ENCODE measurements at regions not wholly inside any gene's neighbourhood (a gene's known extent, or its start where the extent isn't known, plus 50 kb on each side); places are given as distances from the start of the nearest gene placed in this dataset.
"Not testable (repeated sequence)": the region's sequence is repeated elsewhere in the genome, so short reads cannot be mapped to it uniquely, and the experiment has no call there.

GRCh38 chr1:66424530-66424929 lies 109.4 kb upstream of the SGIP1 start:
- H3K27me3 ChIP-seq (ENCODE audit: insufficient read depth, low read length); H3K9ac ChIP-seq (ENCODE audit: low read length); H2BK12ac ChIP-seq (ENCODE audit: low read length); H4K91ac ChIP-seq (ENCODE audit: low read depth, low read length); H3K18ac ChIP-seq (ENCODE audit: low read length); H2AK5ac ChIP-seq (ENCODE audit: low read length); H3K14ac ChIP-seq (ENCODE audit: low read length); H3K4ac ChIP-seq (ENCODE audit: low read depth, low read length); H2BK5ac ChIP-seq (ENCODE audit: low read depth, low read length, poor library complexity); H3K23ac ChIP-seq (ENCODE audit: low read length); H3K4me3 ChIP-seq (ENCODE audit: low read depth, low read length); H2BK120ac ChIP-seq (ENCODE audit: insufficient read depth, low read length, poor library complexity); H3K4me1 ChIP-seq (ENCODE audit: control insufficient read depth in 1 of 2, insufficient read depth in 2 of 2, low read length in 2 of 2); H3K79me2 ChIP-seq (ENCODE audit: control insufficient read depth, insufficient read depth, low read length, poor library complexity); H3K4me2 ChIP-seq (ENCODE audit: low read length); H3K9me3 ChIP-seq (ENCODE audit: insufficient read depth, low read depth, low read length); H2AFZ ChIP-seq (ENCODE audit: insufficient read depth, low read length, poor library complexity); H4K8ac ChIP-seq (ENCODE audit: low read depth, low read length); H3K36me3 ChIP-seq (ENCODE audit: control insufficient read depth in 1 of 2, insufficient read depth in 2 of 2, low read length in 2 of 2); DNase-seq; H3K79me1 ChIP-seq (ENCODE audit: low read length); H4K12ac ChIP-seq (ENCODE audit: low read depth, low read length); H3K27ac ChIP-seq (ENCODE audit: low read depth, low read length): not testable (repeated sequence)
- WGBS (ENCODE audit: extremely low coverage, insufficient coverage, insufficient read length): no CpG with 5 or more reads among the region's 3 CpGs

GRCh38 chr1:66426239-66426853 lies 107.6 kb upstream of the SGIP1 start:
- no peak overlapping the region for H2AK5ac ChIP-seq (ENCODE audit: low read length)
- no peak overlapping the region for H4K12ac ChIP-seq (ENCODE audit: low read depth, low read length)
- H3K79me2 ChIP-seq (ENCODE audit: control insufficient read depth, insufficient read depth, low read length, poor library complexity): no peaks in the 10 kb centered on the region
- no peak for DNase-seq
- no peaks in the 10 kb centered on the region for H3K27me3 ChIP-seq (ENCODE audit: insufficient read depth, low read length)
- H4K91ac ChIP-seq (ENCODE audit: low read depth, low read length): no peak overlapping the region
- no peak overlapping the region for H3K9ac ChIP-seq (ENCODE audit: low read length)
- H2BK5ac ChIP-seq (ENCODE audit: low read depth, low read length, poor library complexity): no peak overlapping the region
- H3K9me3 ChIP-seq (ENCODE audit: insufficient read depth, low read depth, low read length): peaks cover under 1% of the 10 kb centered on the region
- no peaks in the 10 kb centered on the region for H3K4me1 ChIP-seq (ENCODE audit: control insufficient read depth in 1 of 2, insufficient read depth in 2 of 2, low read length in 2 of 2)
- no peak overlapping the region for H3K4me2 ChIP-seq (ENCODE audit: low read length)
- H2BK12ac ChIP-seq (ENCODE audit: low read length): no peak overlapping the region
- H3K23ac ChIP-seq (ENCODE audit: low read length): no peak overlapping the region
- no peak overlapping the region for H3K14ac ChIP-seq (ENCODE audit: low read length)
- H3K4me3 ChIP-seq (ENCODE audit: low read depth, low read length): no peak overlapping the region
- H4K8ac ChIP-seq (ENCODE audit: low read depth, low read length): no peak overlapping the region
- no peak overlapping the region for H3K18ac ChIP-seq (ENCODE audit: low read length)
- no peaks in the 10 kb centered on the region for H3K36me3 ChIP-seq (ENCODE audit: control insufficient read depth in 1 of 2, insufficient read depth in 2 of 2, low read length in 2 of 2)
- H3K27ac ChIP-seq (ENCODE audit: low read depth, low read length): no peak overlapping the region
- no peaks in the 10 kb centered on the region for H3K79me1 ChIP-seq (ENCODE audit: low read length)
- WGBS (ENCODE audit: extremely low coverage, insufficient coverage, insufficient read length): no CpG with 5 or more reads among the region's 4 CpGs
- no peak overlapping the region for H3K4ac ChIP-seq (ENCODE audit: low read depth, low read length)
- no peak overlapping the region for H2BK120ac ChIP-seq (ENCODE audit: insufficient read depth, low read length, poor library complexity)
- no peak overlapping the region for H2AFZ ChIP-seq (ENCODE audit: insufficient read depth, low read length, poor library complexity)

GRCh38 chr1:66430815-66431214 lies 103.1 kb upstream of the SGIP1 start:
- H2BK5ac ChIP-seq (ENCODE audit: low read depth, low read length, poor library complexity); H3K27ac ChIP-seq (ENCODE audit: low read depth, low read length); H3K14ac ChIP-seq (ENCODE audit: low read length); H2AK5ac ChIP-seq (ENCODE audit: low read length); H2BK120ac ChIP-seq (ENCODE audit: insufficient read depth, low read length, poor library complexity); H3K4ac ChIP-seq (ENCODE audit: low read depth, low read length); H3K9me3 ChIP-seq (ENCODE audit: insufficient read depth, low read depth, low read length); H2AFZ ChIP-seq (ENCODE audit: insufficient read depth, low read length, poor library complexity); H2BK12ac ChIP-seq (ENCODE audit: low read length); H3K23ac ChIP-seq (ENCODE audit: low read length); H3K79me1 ChIP-seq (ENCODE audit: low read length); H3K79me2 ChIP-seq (ENCODE audit: control insufficient read depth, insufficient read depth, low read length, poor library complexity); H3K9ac ChIP-seq (ENCODE audit: low read length); DNase-seq; H3K4me1 ChIP-seq (ENCODE audit: control insufficient read depth in 1 of 2, insufficient read depth in 2 of 2, low read length in 2 of 2); H4K91ac ChIP-seq (ENCODE audit: low read depth, low read length); H3K4me3 ChIP-seq (ENCODE audit: low read depth, low read length); H3K4me2 ChIP-seq (ENCODE audit: low read length); H3K27me3 ChIP-seq (ENCODE audit: insufficient read depth, low read length); H4K8ac ChIP-seq (ENCODE audit: low read depth, low read length); H3K36me3 ChIP-seq (ENCODE audit: control insufficient read depth in 1 of 2, insufficient read depth in 2 of 2, low read length in 2 of 2); H4K12ac ChIP-seq (ENCODE audit: low read depth, low read length); H3K18ac ChIP-seq (ENCODE audit: low read length): not testable (repeated sequence)

GRCh38 chr1:66431999-66432398 lies 102.0 kb upstream of the SGIP1 start:
- Histone ChIP-seq H3K79me1 (ENCODE audit: low read length) (no peaks in the 10 kb centered on the region), H2AFZ (ENCODE audit: insufficient read depth, low read length, poor library complexity) (no peak overlapping the region), H3K4me2 (ENCODE audit: low read length) (no peak overlapping the region), H3K4ac (ENCODE audit: low read depth, low read length) (no peak overlapping the region), H2BK120ac (ENCODE audit: insufficient read depth, low read length, poor library complexity) (no peak overlapping the region), H2BK5ac (ENCODE audit: low read depth, low read length, poor library complexity) (no peak overlapping the region), H3K4me3 (ENCODE audit: low read depth, low read length) (no peak overlapping the region), H3K9ac (ENCODE audit: low read length) (no peak overlapping the region), H3K9me3 (ENCODE audit: insufficient read depth, low read depth, low read length) (peaks cover 2% of the 10 kb centered on the region), H2BK12ac (ENCODE audit: low read length) (no peak overlapping the region), H3K18ac (ENCODE audit: low read length) (no peak overlapping the region), H2AK5ac (ENCODE audit: low read length) (no peak overlapping the region), H3K4me1 (ENCODE audit: control insufficient read depth in 1 of 2, insufficient read depth in 2 of 2, low read length in 2 of 2) (peaks cover 0 to 3% of the 10 kb centered on the region in 2 experiments), H4K8ac (ENCODE audit: low read depth, low read length) (no peak overlapping the region), H4K91ac (ENCODE audit: low read depth, low read length) (no peak overlapping the region), H3K79me2 (ENCODE audit: control insufficient read depth, insufficient read depth, low read length, poor library complexity) (no peaks in the 10 kb centered on the region), H3K14ac (ENCODE audit: low read length) (no peak overlapping the region), H4K12ac (ENCODE audit: low read depth, low read length) (no peak overlapping the region), H3K27me3 (ENCODE audit: insufficient read depth, low read length) (no peaks in the 10 kb centered on the region), H3K27ac (ENCODE audit: low read depth, low read length) (no peak overlapping the region), H3K23ac (ENCODE audit: low read length) (no peak overlapping the region), H3K36me3 (ENCODE audit: control insufficient read depth in 1 of 2, insufficient read depth in 2 of 2, low read length in 2 of 2) (no peaks in the 10 kb centered on the region)
- no CpG with 5 or more reads among the region's 2 CpGs for WGBS (ENCODE audit: extremely low coverage, insufficient coverage, insufficient read length)
- no peak for DNase-seq

Data from trophoblast cell (in vitro differentiated cells and primary cell).